ENCODE measurements at regions not wholly inside any gene's neighbourhood (a gene's known extent, or its start where the extent isn't known, plus 50 kb on each side); places are given as distances from the start of the nearest gene placed in this dataset.

- H3K4me3 ChIP-seq (ENCODE audit: low read depth, low read length), result no peak overlapping the region
- no peak for TF ChIP-seq CTCF (conservative IDR thresholded peaks at IDR 0.05; ENCODE audit: low read depth, low read length)
- no peak for DNase-seq (ENCODE audit: low read depth)
These were observed 255.8 kb downstream of the ETNK1 start for GRCh38 chr12:22880807-22881206.

- H3K4me3 ChIP-seq (ENCODE audit: low read depth, low read length), result no peak overlapping the region
- no peak for DNase-seq (ENCODE audit: low read depth)
- no peak for TF ChIP-seq CTCF (conservative IDR thresholded peaks at IDR 0.05; ENCODE audit: low read depth, low read length)
These were observed 257.0 kb downstream of the ETNK1 start for GRCh38 chr12:22881878-22882385.

GRCh38 chr12:22882559-22882958 lies 257.6 kb downstream of the ETNK1 start:
- H3K4me3 ChIP-seq (ENCODE audit: low read depth, low read length), result no peak overlapping the region
- DNase-seq (ENCODE audit: low read depth), result peak; percentile 4
- TF ChIP-seq CTCF (conservative IDR thresholded peaks at IDR 0.05; ENCODE audit: low read depth, low read length), result no peak

GRCh38 chr12:22893878-22894277 lies 268.9 kb downstream of the ETNK1 start:
- DNase-seq (ENCODE audit: low read depth), result no peak
- TF ChIP-seq CTCF (conservative IDR thresholded peaks at IDR 0.05; ENCODE audit: low read depth, low read length), result no peak
- H3K4me3 ChIP-seq (ENCODE audit: low read depth, low read length), result no peak overlapping the region

- TF ChIP-seq CTCF (conservative IDR thresholded peaks at IDR 0.05; ENCODE audit: low read depth, low read length), result no peak
- DNase-seq (ENCODE audit: low read depth), result no peak
- H3K4me3 ChIP-seq (ENCODE audit: low read depth, low read length), result no peak overlapping the region
These were observed 274.2 kb downstream of the ETNK1 start for GRCh38 chr12:22899184-22899583.

GRCh38 chr12:22900401-22900800 lies 275.4 kb downstream of the ETNK1 start:
- DNase-seq (ENCODE audit: low read depth), result no peak
- no peak overlapping the region for H3K4me3 ChIP-seq (ENCODE audit: low read depth, low read length)
- no peak for TF ChIP-seq CTCF (conservative IDR thresholded peaks at IDR 0.05; ENCODE audit: low read depth, low read length)

- no peak for DNase-seq (ENCODE audit: low read depth)
- no peak overlapping the region for H3K4me3 ChIP-seq (ENCODE audit: low read depth, low read length)
- no peak for TF ChIP-seq CTCF (conservative IDR thresholded peaks at IDR 0.05; ENCODE audit: low read depth, low read length)
These were observed 279.5 kb downstream of the ETNK1 start for GRCh38 chr12:22904485-22904884.
